ENCODE measurements at regions not wholly inside any gene's neighbourhood (a gene's known extent, or its start where the extent isn't known, plus 50 kb on each side); places are given as distances from the start of the nearest gene placed in this dataset.

- H3K79me2 ChIP-seq (ENCODE audit: control insufficient read depth, insufficient read depth, low read length): no peaks in the 10 kb centered on the region
- no peak overlapping the region for H3K4me3 ChIP-seq (replicated peaks in 1 of 3; ENCODE audit: insufficient read depth in 1 of 3, low read depth in 1 of 3, low read length in 3 of 3)
- no peak for FAIRE-seq
- CTCF ChIA-PET: no interaction called here
- no peak overlapping the region for H3K27ac ChIP-seq (ENCODE audit: insufficient read depth, low read depth, low read length)
- dilution Hi-C loops (cut with MboI; ENCODE audit: extremely low pct_ligation_motif_present, low sequenced_read_pairs): no loop called here
- TF ChIP-seq, protein P1, sequence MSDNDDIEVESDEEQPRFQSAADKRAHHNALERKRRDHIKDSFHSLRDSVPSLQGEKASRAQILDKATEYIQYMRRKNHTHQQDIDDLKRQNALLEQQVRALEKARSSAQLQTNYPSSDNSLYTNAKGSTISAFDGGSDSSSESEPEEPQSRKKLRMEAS (IDR thresholded peaks at IDR 0.05; ENCODE audit: insufficient read depth, insufficient read length): no peak
- TF ChIP-seq JUN (IDR thresholded peaks at IDR 0.05; ENCODE audit: borderline replicate concordance, insufficient read depth, insufficient read length, low read depth) (no peak), POLR2AphosphoS5 (IDR thresholded peaks at IDR 0.05; ENCODE audit: insufficient read depth, low read depth, low read length) (no peak), EZH2 (IDR thresholded peaks at IDR 0.05; ENCODE audit: borderline replicate concordance, low read depth, low read length, severe bottlenecking) (no peak), GATA2 (IDR thresholded peaks at IDR 0.05; ENCODE audit: insufficient read depth, insufficient read length, low read depth, low read length) (no peak), MYC (IDR thresholded peaks at IDR 0.05; ENCODE audit: low read depth, low read length) (no peak), FOS (IDR thresholded peaks at IDR 0.05; ENCODE audit: borderline replicate concordance, insufficient read depth, low read length) (no peak), CTCF (IDR thresholded peaks at IDR 0.05; ENCODE audit: extremely low read depth in 1 of 2, insufficient read depth in 1 of 2, low read depth in 1 of 2, low read length in 2 of 2) (no peak), POLR2A (IDR thresholded peaks at IDR 0.05; ENCODE audit: low read depth, low read length) (no peak)
- POLR2A ChIA-PET: no interaction called here
- no peaks in the 10 kb centered on the region for H3K27me3 ChIP-seq (ENCODE audit: control insufficient read depth in 2 of 2, insufficient read depth in 2 of 2, low read length in 2 of 2)
- no peak overlapping the region for H2AFZ ChIP-seq (ENCODE audit: low read depth, low read length)
- no peaks in the 10 kb centered on the region for H3K36me3 ChIP-seq (ENCODE audit: control insufficient read depth in 2 of 2, extremely low read depth in 1 of 2, insufficient read depth in 2 of 2, low read length in 2 of 2)
- intact Hi-C loops (cut with micrococcal nuclease): no loop called here
- H3K9me1 ChIP-seq (replicated peaks; ENCODE audit: control insufficient read depth, extremely low read depth, insufficient read depth, low read length): no peaks in the 10 kb centered on the region
- no TSS peak for BruUV-seq (replicated peaks)
- H4K20me1 ChIP-seq (replicated peaks; ENCODE audit: control insufficient read depth, extremely low read depth, insufficient read depth, low read length): no peaks in the 10 kb centered on the region
- no peaks in the 10 kb centered on the region for H3K4me1 ChIP-seq (ENCODE audit: control insufficient read depth, extremely low read depth, insufficient read depth, low read length)
- H3K4me2 ChIP-seq (ENCODE audit: insufficient read depth, low read length): no peak overlapping the region
- no peak overlapping the region for H3K9ac ChIP-seq (replicated peaks; ENCODE audit: extremely low read depth, insufficient read depth, low read length)
- H3K9me3 ChIP-seq (replicated peaks; ENCODE audit: control insufficient read depth, insufficient read depth, low read length): no peaks in the 10 kb centered on the region
- no peak for DNase-seq (ENCODE audit: low read depth, low spot score)
Observed at GRCh38 chr4:96380106-96380505, 540.2 kb downstream of the PDHA2 start.
